ENCODE measurements at regions not wholly inside any gene's neighbourhood (a gene's known extent, or its start where the extent isn't known, plus 50 kb on each side); places are given as distances from the start of the nearest gene placed in this dataset.
"Not testable (repeated sequence)": the region's sequence is repeated elsewhere in the genome, so short reads cannot be mapped to it uniquely, and the experiment has no call there.

DNA sequence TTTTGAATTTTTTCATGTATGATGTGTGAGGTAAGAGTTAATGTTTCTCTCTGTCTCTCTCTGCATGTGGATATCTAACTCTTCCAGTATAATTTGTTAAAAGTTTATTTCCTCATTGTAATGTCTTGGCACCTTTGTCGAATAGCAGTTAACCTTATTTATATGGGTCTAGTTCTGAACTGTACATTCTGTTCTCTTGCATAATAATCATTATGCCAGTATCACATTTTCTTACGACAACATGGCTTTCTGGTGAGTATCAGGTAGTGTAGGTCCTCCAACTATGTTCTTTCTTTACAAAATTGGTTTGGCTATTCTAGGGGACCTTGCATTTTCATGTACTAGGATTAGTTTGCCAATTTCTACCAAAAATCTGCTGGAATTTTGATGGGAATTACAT is 337.0 kb upstream of the FZD8 start:
- no peaks in the 10 kb centered on the region for H4K20me1 ChIP-seq (replicated peaks; ENCODE audit: control insufficient read depth, extremely low read depth, insufficient read depth, low read length)
- CTCF ChIA-PET = no interaction called here
- intact Hi-C loops (cut with micrococcal nuclease) = no loop called here
- H3K27ac ChIP-seq (ENCODE audit: insufficient read depth, low read depth, low read length) = no peak overlapping the region
- H3K9ac ChIP-seq (replicated peaks; ENCODE audit: extremely low read depth, insufficient read depth, low read length) = no peak overlapping the region
- H3K9me1 ChIP-seq (replicated peaks; ENCODE audit: control insufficient read depth, extremely low read depth, insufficient read depth, low read length) = no peaks in the 10 kb centered on the region
- H3K79me2 ChIP-seq (ENCODE audit: control insufficient read depth, insufficient read depth, low read length) = no peaks in the 10 kb centered on the region
- FAIRE-seq = no peak
- H3K4me3 ChIP-seq (replicated peaks in 1 of 3; ENCODE audit: insufficient read depth in 1 of 3, low read depth in 1 of 3, low read length in 3 of 3) = no peak overlapping the region
- BruUV-seq (replicated peaks) = no TSS peak
- no peak overlapping the region for H2AFZ ChIP-seq (ENCODE audit: low read depth, low read length)
- no peaks in the 10 kb centered on the region for H3K9me3 ChIP-seq (replicated peaks; ENCODE audit: control insufficient read depth, insufficient read depth, low read length)
- no peaks in the 10 kb centered on the region for H3K36me3 ChIP-seq (ENCODE audit: control insufficient read depth in 2 of 2, extremely low read depth in 1 of 2, insufficient read depth in 2 of 2, low read length in 2 of 2)
- POLR2A ChIA-PET = no interaction called here
- H3K4me2 ChIP-seq (ENCODE audit: insufficient read depth, low read length) = no peak overlapping the region
- TF ChIP-seq JUN (IDR thresholded peaks at IDR 0.05; ENCODE audit: borderline replicate concordance, insufficient read depth, insufficient read length, low read depth) (no peak), MYC (IDR thresholded peaks at IDR 0.05; ENCODE audit: low read depth, low read length) (no peak), POLR2AphosphoS5 (IDR thresholded peaks at IDR 0.05; ENCODE audit: insufficient read depth, low read depth, low read length) (no peak), MAX (IDR thresholded peaks at IDR 0.05; ENCODE audit: insufficient read depth, insufficient read length) (no peak), EZH2 (IDR thresholded peaks at IDR 0.05; ENCODE audit: borderline replicate concordance, low read depth, low read length, severe bottlenecking) (no peak)
- dilution Hi-C loops (cut with MboI; ENCODE audit: extremely low pct_ligation_motif_present, low sequenced_read_pairs) = no loop called here
- no peaks in the 10 kb centered on the region for H3K27me3 ChIP-seq (ENCODE audit: control insufficient read depth in 2 of 2, insufficient read depth in 2 of 2, low read length in 2 of 2)
- H3K4me1 ChIP-seq (ENCODE audit: control insufficient read depth, extremely low read depth, insufficient read depth, low read length) = no peaks in the 10 kb centered on the region
- DNase-seq (ENCODE audit: low read depth, low spot score) = no peak

DNA sequence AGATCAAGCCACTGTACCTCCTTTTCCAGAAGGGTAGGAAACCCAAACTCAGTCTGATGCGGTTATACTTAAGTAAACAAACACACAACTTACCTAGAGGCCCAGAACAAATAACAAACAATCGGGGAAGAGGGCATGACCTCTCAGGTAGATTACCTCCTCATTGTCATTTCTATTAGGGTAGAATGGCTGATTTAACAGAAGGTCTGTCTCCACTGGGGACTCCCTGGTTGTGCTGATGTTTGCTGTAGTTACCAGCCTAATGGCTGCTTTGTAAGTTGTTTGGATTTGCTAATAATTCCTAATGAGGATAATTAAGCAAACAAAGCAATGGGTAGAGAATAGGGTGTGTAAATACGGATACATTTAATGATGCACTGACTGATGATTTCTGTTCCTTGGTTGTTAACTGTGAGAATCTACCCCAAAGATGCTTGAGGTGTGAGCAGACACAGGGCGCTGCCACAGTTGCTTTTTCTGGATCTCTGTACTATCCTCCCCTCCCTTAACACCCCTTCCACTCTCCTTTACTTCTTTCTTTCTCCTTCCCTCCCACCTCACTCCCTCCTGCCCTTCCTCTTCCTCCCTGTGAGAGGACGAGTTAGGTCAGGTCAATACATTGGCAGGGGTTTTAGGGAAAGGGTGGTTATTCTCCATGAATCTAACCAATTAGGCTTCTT is 332.0 kb upstream of the FZD8 start:
- H3K79me2 ChIP-seq (ENCODE audit: control insufficient read depth, insufficient read depth, low read length); H2AFZ ChIP-seq (ENCODE audit: low read depth, low read length); H3K9ac ChIP-seq (replicated peaks; ENCODE audit: extremely low read depth, insufficient read depth, low read length); H3K4me3 ChIP-seq (replicated peaks in 1 of 3; ENCODE audit: insufficient read depth in 1 of 3, low read depth in 1 of 3, low read length in 3 of 3); POLR2A ChIA-PET; H3K27ac ChIP-seq (ENCODE audit: insufficient read depth, low read depth, low read length); DNase-seq (ENCODE audit: low read depth, low spot score); dilution Hi-C loops (cut with MboI; ENCODE audit: extremely low pct_ligation_motif_present, low sequenced_read_pairs); H3K9me3 ChIP-seq (replicated peaks; ENCODE audit: control insufficient read depth, insufficient read depth, low read length); FAIRE-seq; H3K9me1 ChIP-seq (replicated peaks; ENCODE audit: control insufficient read depth, extremely low read depth, insufficient read depth, low read length); BruUV-seq (replicated peaks); H4K20me1 ChIP-seq (replicated peaks; ENCODE audit: control insufficient read depth, extremely low read depth, insufficient read depth, low read length); H3K36me3 ChIP-seq (ENCODE audit: control insufficient read depth in 2 of 2, extremely low read depth in 1 of 2, insufficient read depth in 2 of 2, low read length in 2 of 2); H3K4me1 ChIP-seq (ENCODE audit: control insufficient read depth, extremely low read depth, insufficient read depth, low read length); H3K27me3 ChIP-seq (ENCODE audit: control insufficient read depth in 2 of 2, insufficient read depth in 2 of 2, low read length in 2 of 2); intact Hi-C loops (cut with micrococcal nuclease); H3K4me2 ChIP-seq (ENCODE audit: insufficient read depth, low read length): not testable (repeated sequence)
- CTCF ChIA-PET = interaction anchor here (2.0 kb wide), 1 partner anchor 8 kb away, joined by 6 read pairs; no protein-coding TSS in a partner anchor

Data from endothelial cell of umbilical vein (primary cell).